Activated CD4-positive, alpha-beta T cell treated with anti-CD3 and anti-CD28 coated beads for 48 hours (primary cell): ENCODE measurements at regions not wholly inside any gene's neighbourhood (a gene's known extent, or its start where the extent isn't known, plus 50 kb on each side); places are given as distances from the start of the nearest gene placed in this dataset.
A peak's percentile ranks its signal among the peaks of the same experiment; 100 is the strongest.
"Not testable (repeated sequence)": the region's sequence is repeated elsewhere in the genome, so short reads cannot be mapped to it uniquely, and the experiment has no call there.

ENCODE experiments used
- DNase-seq: peaks from one replicate; pipeline ENCODE4 v3.0.0-alpha.2; 2020

DNA sequence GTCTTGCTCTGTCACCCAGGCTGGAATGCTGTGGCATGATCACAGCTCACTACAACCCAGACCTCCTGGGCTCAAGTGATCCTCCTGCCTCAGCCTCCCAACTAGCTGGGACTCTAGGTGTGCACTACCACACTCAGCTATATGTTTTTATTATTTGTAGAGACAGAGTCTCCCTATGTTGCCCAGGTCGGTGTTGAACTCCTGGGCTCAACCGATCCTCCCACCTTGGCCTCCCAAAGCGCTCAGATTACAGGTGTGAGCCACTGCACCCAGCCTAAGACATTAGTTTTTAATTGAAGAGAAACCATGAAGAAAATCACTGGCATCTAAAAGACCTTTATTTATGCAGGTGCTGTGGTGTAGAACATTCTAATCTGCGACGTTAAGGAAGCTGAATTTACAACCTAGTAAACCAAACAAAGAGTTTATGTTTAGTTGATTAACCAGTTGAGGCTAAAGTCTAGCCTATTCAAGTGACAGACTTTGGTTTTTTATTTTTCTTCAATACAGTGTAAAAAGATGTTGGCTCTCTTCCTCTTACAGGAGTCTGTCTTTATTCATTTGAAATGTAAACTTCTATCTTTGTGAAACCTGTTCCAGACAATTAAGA, 52.5 kb upstream of the NBL1 start:
- no peak for DNase-seq

DNA sequence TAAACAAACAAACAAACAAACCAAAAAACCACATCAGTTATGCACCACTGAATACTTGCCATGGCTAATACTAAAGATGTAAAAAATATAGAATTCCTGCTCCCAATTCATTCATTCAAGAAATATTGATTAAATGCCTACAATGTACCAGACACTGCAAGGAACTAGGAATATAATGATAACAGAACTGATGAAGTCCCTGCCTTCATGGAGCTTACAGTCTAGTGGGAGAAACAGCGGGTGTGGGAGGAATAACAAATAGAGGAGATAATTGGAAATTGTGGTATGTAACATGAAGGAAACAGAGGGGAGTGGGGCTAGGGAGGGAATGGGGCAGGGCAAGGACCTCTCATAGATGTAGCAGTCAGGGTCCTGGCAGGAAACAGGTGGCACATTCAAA, 58.6 kb upstream of the NBL1 start:
- no peak for DNase-seq

DNA sequence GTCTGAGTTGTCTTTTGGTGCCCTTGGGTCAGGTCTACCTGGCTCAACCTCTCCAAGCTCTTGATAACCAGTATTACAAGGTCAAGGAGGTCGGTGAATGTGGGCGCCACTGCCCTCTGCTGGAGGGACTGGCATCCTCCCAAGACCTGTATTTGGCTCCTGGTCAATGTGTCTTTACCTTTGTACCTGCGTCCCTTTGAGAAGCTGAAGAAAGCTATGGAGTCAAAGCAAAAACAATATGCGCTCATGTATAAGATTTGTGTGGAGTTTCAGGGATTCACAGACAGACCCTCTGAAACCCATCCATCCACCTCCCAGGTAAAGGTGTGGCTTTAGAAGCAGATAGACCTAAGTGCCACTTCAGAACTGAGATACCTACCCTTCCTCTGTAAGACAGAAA, 61.8 kb upstream of the NBL1 start:
- peak; percentile 88 for DNase-seq

DNA sequence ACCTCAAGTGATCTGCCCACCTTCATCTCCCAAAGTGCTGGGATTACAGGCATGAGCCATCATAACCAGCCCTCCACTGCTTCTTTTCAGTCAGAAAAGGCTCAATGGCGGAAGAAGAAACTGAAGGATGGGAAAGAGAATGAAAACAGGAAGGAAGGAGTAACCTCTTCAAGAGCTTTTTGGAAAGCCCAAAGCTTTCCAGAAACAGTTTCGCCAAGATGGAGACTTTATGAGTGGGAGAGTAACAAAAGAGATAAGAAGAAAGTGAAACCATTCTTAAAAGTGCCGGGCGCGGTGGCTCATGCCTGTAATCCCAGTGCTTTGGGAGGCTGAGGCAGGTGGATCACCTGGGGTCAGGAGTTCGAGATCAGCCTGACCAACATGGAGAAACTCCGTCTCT, 62.7 kb upstream of the NBL1 start:
- no peak for DNase-seq

DNA sequence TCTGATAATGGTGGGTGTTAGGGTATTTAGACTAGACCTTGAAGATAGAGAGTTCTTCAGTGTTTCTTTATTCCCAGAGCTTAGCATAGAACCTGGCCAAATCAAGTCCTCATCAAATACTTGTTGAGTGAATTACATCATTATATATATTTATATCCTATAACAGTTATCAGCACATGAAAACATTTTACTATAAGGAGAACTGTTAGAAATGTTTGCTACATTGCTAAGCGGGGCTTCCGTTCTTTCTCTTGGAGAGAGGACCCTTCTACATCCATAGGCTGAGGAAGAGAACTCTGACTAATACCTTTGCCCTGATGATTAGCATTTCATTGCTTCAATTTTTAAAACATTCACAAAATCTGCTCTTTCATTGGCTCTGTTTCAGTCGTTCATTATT, 66.5 kb upstream of the NBL1 start:
- DNase-seq: no peak

DNA sequence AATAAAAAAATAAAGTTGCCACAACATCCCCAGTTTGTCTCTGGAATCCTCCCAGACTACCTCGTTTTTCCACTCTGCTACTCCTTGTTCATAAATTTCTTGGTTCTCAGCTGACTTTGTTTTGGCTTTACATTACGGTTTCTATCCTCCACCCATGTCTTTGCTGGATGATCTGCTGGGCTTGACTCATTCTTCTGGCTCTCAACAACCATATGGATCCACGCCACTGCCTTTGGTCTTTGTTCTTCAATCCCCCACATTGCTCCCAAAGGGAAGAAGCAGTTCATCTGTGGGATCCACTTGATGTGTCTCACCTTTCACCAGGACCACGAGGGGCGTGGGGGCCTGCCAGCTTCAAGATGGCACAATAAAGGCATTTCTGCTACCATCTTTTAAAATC, 67.1 kb upstream of the NBL1 start:
- no peak for DNase-seq

DNA sequence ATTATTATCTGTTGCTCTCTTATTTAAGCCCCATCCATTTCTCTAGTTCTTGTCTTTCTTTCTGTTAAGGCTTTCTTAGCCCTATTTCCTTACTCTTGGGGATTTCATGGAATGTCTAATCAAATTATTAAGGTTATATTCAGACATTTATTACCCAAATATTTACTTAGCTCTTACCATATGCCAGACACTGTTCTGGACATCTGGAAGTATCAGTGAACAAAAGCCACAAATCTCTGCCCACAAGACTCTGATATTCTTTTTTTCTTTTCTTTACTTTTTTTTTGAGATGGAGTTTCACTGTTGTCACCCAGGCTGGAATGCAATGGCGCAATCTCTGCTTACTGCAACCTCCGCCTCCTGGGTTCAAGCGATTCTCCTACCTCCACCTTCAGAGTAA, 74.3 kb upstream of the NBL1 start:
- no peak for DNase-seq

DNA sequence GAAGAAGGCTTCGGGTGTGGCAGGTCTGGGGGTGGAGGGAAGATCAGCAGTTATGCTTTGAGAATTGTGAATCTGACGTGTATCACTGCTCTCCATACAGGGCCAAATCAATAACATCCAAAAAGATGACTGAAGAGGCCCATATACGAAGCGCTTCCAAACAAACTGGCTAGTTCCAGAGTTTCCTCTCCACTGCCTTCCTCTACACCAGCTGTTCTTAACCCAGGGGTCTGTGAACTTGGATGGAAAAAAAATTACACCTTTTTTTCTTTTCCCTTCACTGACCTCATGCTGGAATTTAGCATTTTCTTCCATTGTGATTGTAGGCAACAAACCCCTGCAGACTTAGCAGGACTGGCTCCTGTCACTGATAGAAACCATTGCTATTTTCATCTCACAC, 77.1 kb upstream of the NBL1 start:
- DNase-seq: no peak

DNA sequence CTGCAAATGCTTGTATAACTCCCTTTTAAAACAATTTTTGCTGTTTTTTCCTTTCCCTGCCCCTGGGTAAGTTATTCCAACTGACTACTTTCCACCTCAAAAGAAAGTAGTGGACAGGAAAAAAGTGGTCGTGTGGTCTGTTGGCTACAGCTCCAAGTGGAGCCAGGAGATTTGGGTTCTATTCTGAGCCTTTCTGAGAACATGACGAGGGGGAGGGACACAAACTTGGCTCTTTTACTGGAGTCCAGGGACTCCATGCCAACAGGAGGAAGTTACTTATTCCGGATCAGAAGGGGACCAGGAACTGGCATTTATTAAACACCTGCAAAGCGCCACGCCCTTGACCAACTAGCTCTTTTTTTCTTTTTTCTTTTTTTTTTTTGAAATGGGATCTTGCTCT, 79.0 kb upstream of the CAPZB start:
- no peak for DNase-seq

DNA sequence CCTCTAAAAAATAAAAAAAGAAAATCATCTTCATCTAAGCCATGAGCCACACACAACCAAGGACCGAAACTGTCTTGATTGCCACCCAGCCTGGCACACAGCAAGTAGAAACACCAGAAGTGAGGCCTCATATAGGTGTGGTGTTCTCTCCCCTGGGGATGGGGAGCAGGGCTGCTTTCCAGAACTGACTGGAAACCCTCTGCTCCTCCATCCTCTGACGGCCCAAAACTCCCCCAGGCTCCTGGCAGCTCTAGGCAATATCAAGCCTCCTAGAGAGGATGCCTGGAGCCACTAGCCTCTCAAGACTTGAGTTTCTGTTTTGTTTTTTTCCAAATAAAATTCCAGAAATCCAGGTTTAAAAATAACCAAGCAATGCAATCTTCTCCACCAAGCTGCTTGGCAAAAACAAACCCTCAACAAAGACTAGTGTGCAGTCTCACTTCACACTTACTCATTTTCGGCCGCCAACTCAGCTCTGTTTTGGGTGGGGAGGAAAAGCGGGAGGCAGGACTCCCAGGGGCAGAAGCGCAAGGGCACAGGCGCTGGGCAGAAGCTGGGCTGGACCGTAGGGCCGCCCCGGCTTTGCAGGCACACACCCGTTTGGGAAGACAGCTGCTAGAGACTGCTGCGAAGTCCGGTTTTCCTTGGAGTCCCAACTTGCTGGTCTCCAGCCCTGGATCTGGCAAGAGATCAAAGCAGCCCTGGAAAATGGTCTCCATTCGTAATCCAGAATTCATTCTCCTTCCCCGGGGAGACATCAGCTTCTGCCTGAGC, 78.2 kb upstream of the CAPZB start:
- no peak for DNase-seq

DNA sequence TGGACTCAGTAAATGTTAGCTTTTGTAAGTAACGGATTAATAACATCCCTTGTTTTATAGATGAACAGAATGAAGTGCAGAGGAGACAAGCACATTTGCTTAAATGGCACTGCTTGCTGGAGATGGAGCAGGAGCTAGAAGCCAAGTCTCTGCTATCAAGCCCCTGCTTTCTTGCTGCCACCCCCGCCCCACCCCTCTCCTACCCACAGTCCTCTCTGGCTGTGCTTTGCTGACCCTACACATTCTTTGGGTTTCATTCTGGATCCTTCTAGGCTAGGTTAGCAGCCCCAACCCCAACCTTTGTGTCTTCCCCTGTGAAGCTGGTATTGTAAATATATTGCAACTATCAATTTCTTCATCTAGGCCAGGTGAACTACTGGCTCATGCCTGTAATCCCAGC, 77.5 kb upstream of the CAPZB start:
- no peak for DNase-seq

DNA sequence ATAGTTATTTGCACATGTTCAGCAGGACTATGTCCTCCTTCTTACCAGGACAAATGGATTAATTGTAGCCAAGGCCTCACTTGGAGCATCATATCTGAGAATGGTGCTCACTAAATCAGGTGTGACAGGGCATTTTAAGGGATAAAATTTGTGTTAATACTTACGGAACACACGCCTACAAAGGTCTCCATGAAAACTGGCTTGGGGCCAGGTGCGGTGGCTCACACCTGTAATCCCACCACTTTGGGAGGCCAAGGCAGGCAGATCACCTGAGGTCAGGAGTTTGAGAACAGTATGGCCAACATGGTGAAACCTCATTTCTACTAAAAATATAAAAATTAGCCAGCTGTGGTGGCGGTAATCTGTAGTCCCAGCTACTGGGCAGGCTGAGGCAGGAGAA, 75.1 kb upstream of the CAPZB start:
- DNase-seq: no peak

DNA sequence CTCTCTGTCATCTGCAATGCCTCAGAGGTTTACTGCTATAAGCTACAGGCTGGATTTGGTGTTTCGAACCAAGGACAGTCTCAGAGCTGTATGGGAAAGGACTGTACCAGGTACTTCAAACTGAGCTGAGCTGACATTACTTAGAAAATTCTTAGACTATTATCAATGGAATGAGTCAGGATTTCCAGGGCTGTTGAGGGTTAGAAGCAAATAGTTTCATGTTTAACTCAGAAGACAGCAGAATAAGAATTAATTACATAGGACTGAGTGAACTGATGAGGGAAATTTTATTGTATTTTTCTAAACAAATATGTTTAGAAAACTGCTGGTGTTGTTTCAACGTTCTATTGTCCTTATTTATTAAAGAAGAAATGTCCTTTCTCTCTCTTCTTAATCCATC, 74.3 kb upstream of the CAPZB start:
- no peak for DNase-seq

DNA sequence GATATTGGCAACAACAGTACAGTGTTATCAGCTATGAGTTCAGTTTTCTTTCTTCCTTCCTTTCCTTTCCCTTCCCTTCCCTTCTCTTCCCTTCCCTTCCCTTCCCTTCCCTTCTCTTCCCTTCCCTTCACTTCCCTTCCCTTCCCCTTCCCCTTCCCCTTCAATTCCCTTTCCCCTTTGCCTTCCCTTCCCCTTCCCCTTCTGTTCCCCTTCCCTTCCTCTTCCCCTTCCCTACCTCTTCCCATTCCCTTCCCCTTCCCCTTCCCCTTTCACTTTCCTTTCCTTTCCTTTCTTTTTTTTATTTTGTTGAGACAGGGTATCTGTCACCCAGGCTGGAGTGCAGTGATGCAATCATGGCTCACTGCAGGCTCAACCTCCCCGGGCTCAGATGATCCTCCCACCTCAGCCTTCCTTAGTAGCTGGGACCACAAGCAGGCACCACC, 72.3 kb upstream of the CAPZB start:
- no peak for DNase-seq

DNA sequence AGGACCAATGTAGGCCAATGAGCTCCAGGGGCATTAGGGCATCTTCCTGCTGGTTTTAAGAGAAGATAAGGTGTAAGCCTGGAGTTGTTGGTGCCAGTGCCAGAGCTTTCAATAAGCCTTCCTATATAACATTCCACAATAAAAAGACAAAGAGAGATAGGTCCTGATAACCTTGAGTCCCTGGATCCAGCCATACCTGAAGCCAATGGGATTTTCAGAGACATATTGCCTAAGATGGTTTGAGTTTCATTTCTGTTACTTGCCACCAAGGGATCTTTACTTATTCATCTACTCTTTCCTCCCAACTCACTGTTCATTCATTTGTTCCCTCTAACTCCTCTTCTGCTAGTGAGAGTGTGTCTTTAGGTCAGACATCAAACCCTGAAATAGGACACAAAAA, 68.8 kb upstream of the CAPZB start:
- no peak for DNase-seq

DNA sequence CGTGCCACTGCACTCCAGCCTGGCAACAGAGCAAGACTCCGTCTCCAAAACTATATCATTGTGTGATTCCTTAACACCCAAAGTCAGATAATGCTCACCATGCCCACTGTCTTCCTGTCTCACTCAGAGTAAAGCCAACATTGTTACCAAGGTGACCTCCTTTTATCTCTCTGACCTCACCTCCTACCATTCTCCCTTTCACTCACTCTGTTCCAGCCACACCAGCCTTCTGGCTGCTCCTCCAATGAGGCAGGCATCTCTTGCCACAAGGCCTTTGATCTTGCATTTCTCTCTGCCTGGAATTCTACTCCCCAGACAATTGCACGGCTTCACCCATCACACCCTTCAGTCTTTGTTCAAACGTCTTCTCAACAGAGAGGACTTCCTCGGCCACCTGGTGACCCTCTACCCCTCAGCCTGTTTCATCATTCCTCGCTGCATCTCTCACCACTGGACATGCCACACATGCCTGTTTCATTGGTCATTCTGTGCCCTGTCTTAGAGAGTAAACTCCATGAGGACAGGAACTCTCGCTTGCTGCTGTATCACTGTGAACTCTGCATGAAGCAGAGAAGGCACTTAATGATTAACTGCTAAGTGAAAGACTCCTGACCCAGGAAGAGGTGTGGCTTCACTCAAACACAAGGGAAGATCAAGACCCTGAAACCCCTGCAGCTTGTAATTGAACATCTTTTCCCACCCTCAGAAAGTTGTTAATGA, 67.1 kb upstream of the CAPZB start:
- DNase-seq: no peak

DNA sequence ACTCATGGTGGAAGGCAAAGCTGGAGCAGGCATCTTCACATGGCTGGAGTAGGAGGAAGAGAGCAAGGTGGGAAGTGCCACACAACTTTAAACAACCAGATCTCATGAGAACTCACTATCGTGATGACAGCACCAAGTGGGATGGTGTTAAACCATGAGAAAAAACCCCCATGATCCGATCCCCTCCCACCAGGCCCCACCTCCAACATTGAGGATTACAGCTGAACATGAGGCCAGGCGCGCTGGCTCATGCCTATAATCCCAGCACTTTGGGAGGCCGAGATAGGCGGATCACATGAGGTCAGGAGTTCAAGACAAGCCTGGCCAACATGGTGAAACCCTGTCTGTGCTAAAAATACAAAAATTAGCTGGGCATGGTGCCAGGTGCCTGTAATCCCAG, 66.5 kb upstream of the CAPZB start:
- not testable (repeated sequence) for DNase-seq

DNA sequence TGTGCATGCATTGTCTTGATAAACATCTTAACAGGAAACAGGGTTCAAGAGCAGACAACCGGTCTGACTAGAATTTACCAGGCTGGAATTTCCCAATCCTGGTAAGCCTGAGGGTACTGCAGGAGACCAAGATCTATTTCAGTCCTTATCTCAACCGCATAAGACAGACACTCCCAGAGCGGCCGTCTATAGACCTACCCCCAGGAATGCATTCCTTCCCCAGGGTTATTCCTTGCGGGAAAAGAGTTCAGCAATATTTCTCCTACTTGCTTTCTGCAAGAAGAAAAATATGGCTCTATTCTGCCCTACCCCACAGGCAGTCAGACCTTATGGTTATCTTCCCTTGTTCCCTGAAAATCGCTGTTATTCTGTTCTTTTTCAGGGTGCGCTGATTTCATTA, 65.1 kb upstream of the CAPZB start:
- not testable (repeated sequence) for DNase-seq

DNA sequence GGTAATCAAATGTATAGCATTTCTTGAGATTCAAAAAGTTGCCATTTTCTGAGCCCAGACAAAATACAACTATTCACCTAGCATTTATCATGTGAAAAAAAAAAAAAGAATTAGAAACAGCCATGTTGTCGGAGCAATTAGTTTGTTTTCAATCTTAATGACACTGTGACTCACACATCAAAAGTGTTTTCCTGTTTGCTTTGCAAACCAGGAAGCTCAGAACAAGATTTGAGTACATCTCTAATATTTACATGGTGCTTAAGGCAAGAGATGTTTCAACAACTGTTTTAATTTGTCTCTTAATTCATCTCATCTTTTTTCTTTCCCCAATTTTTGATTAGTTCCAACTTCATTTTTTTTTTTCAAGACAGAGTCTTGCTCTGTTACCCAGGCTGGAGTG, 62.5 kb upstream of the CAPZB start:
- DNase-seq: no peak

DNA sequence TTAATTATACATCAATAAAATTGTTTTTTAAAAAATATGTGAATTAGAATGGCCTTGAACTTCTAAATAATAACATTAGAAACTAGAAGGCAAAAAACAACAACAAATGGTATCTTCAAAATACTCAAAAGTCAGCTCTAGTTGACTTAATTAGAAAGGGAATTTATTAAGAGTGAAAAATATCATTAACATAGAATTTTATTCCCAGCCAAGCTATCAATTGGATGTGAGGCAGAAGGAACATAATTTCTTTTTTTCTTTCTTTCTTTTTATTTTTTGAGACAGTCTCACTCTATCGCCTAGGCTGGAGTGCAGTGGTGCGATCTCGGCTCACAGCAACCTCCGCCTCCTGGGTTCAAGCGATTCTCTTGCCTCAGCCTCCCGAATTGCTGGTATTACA, 51.2 kb upstream of the CAPZB start:
- DNase-seq: no peak

DNA sequence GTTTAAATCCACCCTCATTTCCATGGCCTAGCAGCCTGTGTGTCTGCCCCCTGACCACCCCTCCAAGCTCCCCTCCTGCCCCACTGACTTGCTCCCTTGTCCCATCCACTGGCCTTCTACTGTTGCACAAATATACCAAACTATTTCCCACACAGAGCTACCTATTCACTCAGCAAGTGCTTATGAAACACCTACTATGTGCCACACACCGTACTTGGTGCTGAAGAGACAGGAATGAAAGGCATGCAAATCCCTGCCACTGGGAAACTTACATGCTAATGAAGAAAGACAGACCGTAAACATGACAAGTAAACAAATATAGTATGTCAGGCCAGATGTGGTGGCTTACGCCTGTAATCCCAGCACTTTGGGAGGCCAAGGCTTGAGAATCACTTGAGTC, 49.9 kb upstream of the CAPZB start:
- no peak for DNase-seq
